ENCODE measurements at regions not wholly inside any gene's neighbourhood (a gene's known extent, or its start where the extent isn't known, plus 50 kb on each side); places are given as distances from the start of the nearest gene placed in this dataset.

GRCh38 chr16:80449392-80449791 lies 91.4 kb upstream of the DYNLRB2 start:
- no peak for TF ChIP-seq CTCF (conservative IDR thresholded peaks at IDR 0.05; ENCODE audit: low read length)
- TF ChIP-seq EZH2phosphoT487 (IDR thresholded peaks at IDR 0.05; ENCODE audit: borderline replicate concordance), result no peak
